IMR-90 (cell line): ENCODE measurements at regions not wholly inside any gene's neighbourhood (a gene's known extent, or its start where the extent isn't known, plus 50 kb on each side); places are given as distances from the start of the nearest gene placed in this dataset.

Source experiments
- BHLHE40 ChIP-seq: fragments of 150-350 bp; IDR thresholded peaks from 2 replicates; pipeline ENCODE4 v1.6.1; 2016; ENCODE audit warnings: mild to moderate bottlenecking, low read depth, low read length
- FOS ChIP-seq: fragments of 150-350 bp; IDR thresholded peaks from 2 replicates; pipeline ENCODE4 v1.6.1; 2016; ENCODE audit warnings: low read depth, low read length
- POLR2A ChIP-seq: IDR thresholded peaks from 2 replicates; pipeline ENCODE4 v1.6.1; 2012; ENCODE audit warnings: mild to moderate bottlenecking, low read depth, low read length
- RCOR1 ChIP-seq: IDR thresholded peaks from 2 replicates; pipeline ENCODE4 v1.6.1; 2012; ENCODE audit warnings: mild to moderate bottlenecking, low read length, improper control_type of control experiment; ENCODE audit not compliant: insufficient replicate concordance
- TF ChIP-seq, protein P1 (sequence below): conservative IDR thresholded peaks from 2 replicates; pipeline ENCODE4 v1.5.1; 2012; ENCODE audit warnings: mild to moderate bottlenecking, low read depth, low read length, improper control_type of control experiment

- TF ChIP-seq, protein P1, sequence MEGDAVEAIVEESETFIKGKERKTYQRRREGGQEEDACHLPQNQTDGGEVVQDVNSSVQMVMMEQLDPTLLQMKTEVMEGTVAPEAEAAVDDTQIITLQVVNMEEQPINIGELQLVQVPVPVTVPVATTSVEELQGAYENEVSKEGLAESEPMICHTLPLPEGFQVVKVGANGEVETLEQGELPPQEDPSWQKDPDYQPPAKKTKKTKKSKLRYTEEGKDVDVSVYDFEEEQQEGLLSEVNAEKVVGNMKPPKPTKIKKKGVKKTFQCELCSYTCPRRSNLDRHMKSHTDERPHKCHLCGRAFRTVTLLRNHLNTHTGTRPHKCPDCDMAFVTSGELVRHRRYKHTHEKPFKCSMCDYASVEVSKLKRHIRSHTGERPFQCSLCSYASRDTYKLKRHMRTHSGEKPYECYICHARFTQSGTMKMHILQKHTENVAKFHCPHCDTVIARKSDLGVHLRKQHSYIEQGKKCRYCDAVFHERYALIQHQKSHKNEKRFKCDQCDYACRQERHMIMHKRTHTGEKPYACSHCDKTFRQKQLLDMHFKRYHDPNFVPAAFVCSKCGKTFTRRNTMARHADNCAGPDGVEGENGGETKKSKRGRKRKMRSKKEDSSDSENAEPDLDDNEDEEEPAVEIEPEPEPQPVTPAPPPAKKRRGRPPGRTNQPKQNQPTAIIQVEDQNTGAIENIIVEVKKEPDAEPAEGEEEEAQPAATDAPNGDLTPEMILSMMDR = no peak
- TF ChIP-seq POLR2A = no peak
- TF ChIP-seq RCOR1 = no peak
- no peak for TF ChIP-seq BHLHE40
- TF ChIP-seq FOS = no peak
These were observed 162.1 kb upstream of the NTF3 start for GRCh38 chr12:5269846-5270245.
